Fibroblast of lung (primary cell): ENCODE measurements at regions not wholly inside any gene's neighbourhood (a gene's known extent, or its start where the extent isn't known, plus 50 kb on each side); places are given as distances from the start of the nearest gene placed in this dataset.

Experiments used
- CTCF ChIP-seq, 2 donors: IDR thresholded peaks in 1 of 2; conservative IDR thresholded peaks in 1 of 2; 1 replicate in 1 of 2; 2 replicates in 1 of 2; pipeline ENCODE4 v1.5.1; 2011 to 2012; ENCODE audit warnings: low read length in 2 of 2, control low read depth in 1 of 2, inconsistent platforms in 1 of 2, low read depth in 1 of 2, mild to moderate bottlenecking in 1 of 2
- EZH2 ChIP-seq: IDR thresholded peaks from 2 replicates; pipeline ENCODE4 v1.5.1; 2012; ENCODE audit warnings: low read length, control low read depth, mild to moderate bottlenecking; ENCODE audit errors: missing control alignments

DNA sequence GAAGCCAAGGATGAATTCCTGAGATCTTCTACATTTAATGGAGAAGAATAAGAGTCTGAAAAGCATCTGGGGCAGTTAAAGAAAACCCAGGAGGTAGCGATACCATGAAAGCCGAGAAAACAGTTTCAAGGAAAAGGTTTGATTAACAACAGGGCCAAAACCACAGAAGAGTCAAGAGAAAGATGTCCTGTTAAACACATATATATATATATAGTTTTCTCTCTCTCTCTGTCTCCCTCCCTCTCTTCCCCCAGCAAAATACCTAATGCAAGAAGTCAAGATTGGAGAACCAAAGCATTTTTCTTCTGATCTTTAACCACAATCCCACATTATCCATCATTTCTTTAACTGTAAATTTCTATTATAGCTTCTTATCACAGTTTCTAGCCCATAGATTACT, 261.4 kb downstream of the SNX13 start:
- TF ChIP-seq CTCF (conservative IDR thresholded peaks at IDR 0.05 in 1 of 2, IDR thresholded peaks at IDR 0.05 in 1 of 2; ENCODE audit: low read depth in 1 of 2, low read length in 2 of 2) (no peak), EZH2 (no peak)
